Astrocyte of the spinal cord (primary cell): ENCODE measurements at regions not wholly inside any gene's neighbourhood (a gene's known extent, or its start where the extent isn't known, plus 50 kb on each side); places are given as distances from the start of the nearest gene placed in this dataset.

Source experiments
- DNase-seq: peaks from one replicate; pipeline ENCODE4 v3.0.0; 2011; ENCODE audit warnings: low read depth, low spot score
- H3K4me3 ChIP-seq: 2 replicates; pipeline ENCODE4 v1.5.1; 2011; ENCODE audit warnings: low read depth, mild to moderate bottlenecking, low read length, moderate library complexity
- in situ Hi-C: cut with HindIII; loops from 2 replicates; pipeline ENCODE4 v1.10.0; 2017; ENCODE audit warnings: low sequenced_read_pairs
- TF ChIP-seq, protein P1 (sequence below): IDR thresholded peaks from 2 replicates; pipeline ENCODE4 v1.5.1; 2012; ENCODE audit warnings: low read depth, mild to moderate bottlenecking, low read length, inconsistent platforms

DNA sequence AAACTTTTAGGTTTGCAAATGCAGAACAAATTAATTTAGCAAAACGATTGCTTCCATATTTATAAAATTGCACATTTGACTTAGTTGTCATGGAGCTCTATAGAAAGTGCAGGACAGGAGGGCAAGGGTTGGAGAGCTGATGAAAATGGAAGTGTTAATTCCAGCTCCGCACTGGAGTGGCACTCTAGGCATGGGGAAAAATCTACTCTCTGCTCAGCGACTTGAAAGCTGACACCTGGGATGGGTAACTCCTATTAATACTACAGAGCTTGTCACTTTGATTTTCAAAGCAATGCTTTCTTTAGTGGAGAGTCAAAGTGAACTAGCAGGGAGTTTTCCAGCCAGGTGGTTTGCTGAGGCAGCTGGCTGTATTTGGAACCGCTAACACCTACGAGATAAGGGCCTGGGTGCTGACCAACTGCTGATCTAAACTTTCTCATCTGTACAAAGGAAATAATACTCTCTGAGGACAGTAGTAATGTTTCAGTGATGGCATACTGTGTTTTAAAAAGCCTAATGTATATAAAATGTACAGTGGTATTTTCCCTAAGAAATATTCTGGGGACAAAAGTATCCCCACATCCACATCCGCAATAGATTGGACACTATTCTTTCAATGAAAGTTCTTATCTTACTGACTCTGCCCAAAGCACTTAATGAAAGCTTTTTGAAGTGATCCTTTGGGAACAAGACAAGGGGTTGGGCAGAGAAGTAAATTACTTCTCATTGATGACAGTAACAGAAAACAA, 444.3 kb downstream of the GPAM start:
- TF ChIP-seq, protein P1, sequence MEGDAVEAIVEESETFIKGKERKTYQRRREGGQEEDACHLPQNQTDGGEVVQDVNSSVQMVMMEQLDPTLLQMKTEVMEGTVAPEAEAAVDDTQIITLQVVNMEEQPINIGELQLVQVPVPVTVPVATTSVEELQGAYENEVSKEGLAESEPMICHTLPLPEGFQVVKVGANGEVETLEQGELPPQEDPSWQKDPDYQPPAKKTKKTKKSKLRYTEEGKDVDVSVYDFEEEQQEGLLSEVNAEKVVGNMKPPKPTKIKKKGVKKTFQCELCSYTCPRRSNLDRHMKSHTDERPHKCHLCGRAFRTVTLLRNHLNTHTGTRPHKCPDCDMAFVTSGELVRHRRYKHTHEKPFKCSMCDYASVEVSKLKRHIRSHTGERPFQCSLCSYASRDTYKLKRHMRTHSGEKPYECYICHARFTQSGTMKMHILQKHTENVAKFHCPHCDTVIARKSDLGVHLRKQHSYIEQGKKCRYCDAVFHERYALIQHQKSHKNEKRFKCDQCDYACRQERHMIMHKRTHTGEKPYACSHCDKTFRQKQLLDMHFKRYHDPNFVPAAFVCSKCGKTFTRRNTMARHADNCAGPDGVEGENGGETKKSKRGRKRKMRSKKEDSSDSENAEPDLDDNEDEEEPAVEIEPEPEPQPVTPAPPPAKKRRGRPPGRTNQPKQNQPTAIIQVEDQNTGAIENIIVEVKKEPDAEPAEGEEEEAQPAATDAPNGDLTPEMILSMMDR, result no peak
- in situ Hi-C loops, result no loop called here
- DNase-seq, result no peak
- no peak overlapping the region for H3K4me3 ChIP-seq

DNA sequence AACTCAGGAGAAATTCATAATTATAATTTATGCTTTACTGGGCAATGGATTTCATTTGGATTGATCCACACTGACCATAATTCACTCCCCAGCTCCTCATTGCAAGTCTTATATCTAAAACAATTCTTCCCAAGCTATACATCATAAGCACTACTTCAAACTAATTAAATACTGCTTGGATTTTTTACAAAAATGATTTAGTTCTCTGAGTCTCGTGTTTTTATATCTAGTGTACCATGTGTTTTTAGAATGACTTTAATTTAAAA, 443.8 kb downstream of the GPAM start:
- in situ Hi-C loops, result no loop called here
- no peak overlapping the region for H3K4me3 ChIP-seq
- TF ChIP-seq, protein P1, result no peak
- DNase-seq, result no peak

DNA sequence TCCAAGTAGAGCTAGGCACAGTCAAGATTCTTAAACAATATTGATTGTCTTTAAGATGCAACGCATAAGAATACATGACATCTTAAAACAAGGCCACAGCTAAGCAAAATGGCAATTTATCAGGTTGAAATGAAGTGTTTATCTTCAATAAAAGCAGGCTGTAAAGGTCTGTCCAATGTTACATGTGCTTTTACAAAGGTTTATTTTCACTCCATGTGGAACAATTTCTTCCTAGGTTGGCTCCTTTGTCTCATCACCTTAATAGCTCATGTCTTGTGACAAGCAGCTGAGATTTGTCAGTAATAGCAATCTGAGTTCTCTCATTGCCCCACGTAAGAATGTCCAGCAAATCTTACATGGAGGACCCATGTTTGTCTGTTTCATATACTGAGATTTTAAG, 437.6 kb downstream of the GPAM start:
- H3K4me3 ChIP-seq, result no peak overlapping the region
- no peak for DNase-seq
- in situ Hi-C loops, result no loop called here
- TF ChIP-seq, protein P1, result no peak

DNA sequence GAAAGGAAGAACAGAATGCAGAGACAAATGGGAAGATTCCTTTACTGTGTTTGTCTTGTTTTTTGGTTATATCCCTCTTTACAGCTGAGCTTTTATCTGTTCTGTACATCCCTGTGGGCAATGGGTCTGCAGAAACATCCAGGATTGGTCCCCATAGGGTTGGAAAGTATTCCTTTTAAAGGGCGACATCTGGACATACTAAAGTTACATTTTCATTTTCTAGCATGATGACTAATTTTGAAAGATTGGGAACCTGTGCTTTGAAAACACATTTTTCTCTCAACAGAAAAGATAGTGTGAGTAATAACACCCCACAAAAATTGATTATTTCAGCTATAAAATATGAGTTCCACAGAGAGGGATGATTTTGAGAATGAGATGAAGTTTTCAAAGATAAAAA, 435.8 kb downstream of the GPAM start:
- DNase-seq, result no peak
- TF ChIP-seq, protein P1, result no peak
- in situ Hi-C loops, result no loop called here
- no peak overlapping the region for H3K4me3 ChIP-seq

DNA sequence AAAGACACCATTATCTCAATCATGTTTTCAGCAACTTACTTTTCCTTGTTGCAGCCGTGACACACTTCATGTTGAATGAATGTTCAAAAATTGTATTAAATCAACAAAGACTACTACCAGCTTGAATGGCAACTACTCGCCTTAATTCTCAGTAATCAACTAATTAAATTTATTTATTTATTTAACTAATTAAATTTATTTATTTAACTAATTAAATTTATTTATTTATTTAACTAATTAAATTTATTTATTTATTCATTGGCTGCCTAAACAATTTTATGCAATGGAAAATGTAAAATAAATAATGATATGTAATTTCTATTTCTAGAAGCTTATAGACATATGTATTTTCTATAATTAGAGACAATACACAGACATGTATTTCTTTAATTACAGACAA, 435.4 kb downstream of the GPAM start:
- in situ Hi-C loops, result no loop called here
- TF ChIP-seq, protein P1, result no peak
- H3K4me3 ChIP-seq, result no peak overlapping the region
- DNase-seq, result no peak

DNA sequence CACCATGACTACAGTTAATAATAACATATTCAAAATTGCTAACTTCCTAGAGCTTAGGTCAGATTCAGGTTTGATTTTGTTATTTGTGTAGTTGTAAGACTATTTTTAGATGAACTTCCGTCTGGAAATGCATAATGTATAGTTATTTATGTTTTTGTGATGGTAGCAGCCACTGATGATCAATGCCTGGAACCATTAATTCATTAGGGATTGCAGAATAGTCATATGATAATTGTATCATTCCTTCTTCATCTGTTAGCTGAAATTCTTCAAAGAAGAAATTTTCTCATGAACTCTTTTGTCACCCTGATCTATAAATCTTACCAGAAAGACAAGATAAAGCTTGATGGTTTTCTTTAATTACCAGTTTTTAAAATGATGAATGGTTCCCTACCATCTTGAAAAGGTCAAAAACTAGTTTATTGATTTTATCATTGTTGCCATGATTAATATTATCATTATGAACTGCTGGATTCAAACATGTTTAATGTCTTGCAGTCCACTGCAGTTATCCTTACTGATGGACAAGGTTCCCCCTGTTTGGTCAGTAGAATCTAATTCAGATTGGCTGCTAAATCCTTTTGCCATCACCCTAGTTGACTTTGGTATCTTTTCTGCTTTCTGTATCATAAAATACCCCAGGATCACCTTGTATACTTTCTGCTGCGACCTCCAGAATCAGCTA, 433.3 kb downstream of the GPAM start:
- H3K4me3 ChIP-seq, result no peak overlapping the region
- in situ Hi-C loops, result no loop called here
- TF ChIP-seq, protein P1, result no peak
- DNase-seq, result no peak
